GM08714 (cell line): ENCODE measurements at regions not wholly inside any gene's neighbourhood (a gene's known extent, or its start where the extent isn't known, plus 50 kb on each side); places are given as distances from the start of the nearest gene placed in this dataset.
"Not testable (repeated sequence)": the region's sequence is repeated elsewhere in the genome, so short reads cannot be mapped to it uniquely, and the experiment has no call there.

ENCODE experiments used
- H3K4me3 ChIP-seq: fragments of 200-500 bp; sonication (Bioruptor generic); 2 replicates; pipeline ENCODE4 v1.5.1; 2014; ENCODE audit warnings: mild to moderate bottlenecking, low read length, inconsistent platforms
- ZNF274 ChIP-seq: IDR thresholded peaks from 2 replicates; pipeline ENCODE4 v1.6.1; 2012; ENCODE audit warnings: mild to moderate bottlenecking, low read depth, low read length

GRCh38 chr12:31906557-31907301 lies 52.5 kb upstream of the RESF1 start:
- no peak overlapping the region for H3K4me3 ChIP-seq
- no peak for TF ChIP-seq ZNF274

GRCh38 chr12:31903025-31903424 lies 56.2 kb upstream of the RESF1 start:
- no peak overlapping the region for H3K4me3 ChIP-seq
- TF ChIP-seq ZNF274: no peak

- no peak overlapping the region for H3K4me3 ChIP-seq
- TF ChIP-seq ZNF274: no peak
These were observed 58.9 kb upstream of the RESF1 start for GRCh38 chr12:31900271-31900670.

GRCh38 chr12:31899109-31899508 lies 60.1 kb upstream of the RESF1 start:
- H3K4me3 ChIP-seq: no peak overlapping the region
- no peak for TF ChIP-seq ZNF274

GRCh38 chr12:31897781-31898503 lies 61.3 kb upstream of the RESF1 start:
- no peak for TF ChIP-seq ZNF274
- H3K4me3 ChIP-seq: no peak overlapping the region; the same call in 1 of the 2 replicates

GRCh38 chr12:31897092-31897491 lies 62.1 kb upstream of the RESF1 start:
- peak overlapping the region; percentile 39; the same call in 1 of the 2 replicates for H3K4me3 ChIP-seq

- peak overlapping the region; percentile 40; the same call in 1 of the 2 replicates for H3K4me3 ChIP-seq
- no peak for TF ChIP-seq ZNF274
These were observed 62.6 kb upstream of the RESF1 start for GRCh38 chr12:31896514-31897039.

GRCh38 chr12:31895449-31896150 lies 63.6 kb upstream of the RESF1 start:
- H3K4me3 ChIP-seq: no peak overlapping the region; the same call in 1 of the 2 replicates
- no peak for TF ChIP-seq ZNF274

- no peak overlapping the region for H3K4me3 ChIP-seq
- TF ChIP-seq ZNF274: no peak
These were observed 68.6 kb upstream of the RESF1 start for GRCh38 chr12:31890295-31891285.

GRCh38 chr12:31887109-31887811 lies 72.0 kb upstream of the RESF1 start:
- no peak overlapping the region for H3K4me3 ChIP-seq
- TF ChIP-seq ZNF274: no peak

GRCh38 chr12:31882682-31883081 lies 76.5 kb upstream of the RESF1 start:
- not testable (repeated sequence) for H3K4me3 ChIP-seq

GRCh38 chr12:31880340-31880739 lies 78.9 kb upstream of the RESF1 start:
- no peak for TF ChIP-seq ZNF274
- no peak overlapping the region for H3K4me3 ChIP-seq

- H3K4me3 ChIP-seq: no peak overlapping the region
- no peak for TF ChIP-seq ZNF274
These were observed 81.3 kb upstream of the RESF1 start for GRCh38 chr12:31877884-31878283.
